DOHH2 (cell line): ENCODE measurements at regions not wholly inside any gene's neighbourhood (a gene's known extent, or its start where the extent isn't known, plus 50 kb on each side); places are given as distances from the start of the nearest gene placed in this dataset.

Experiments
- CTCF ChIP-seq: fragments of 200-600 bp; sonication (generic); IDR thresholded peaks from one replicate; pipeline ENCODE4 v1.5.1; 2014; ENCODE audit warnings: antibody characterized with exemption, mild to moderate bottlenecking, low read depth, low read length; ENCODE audit not compliant: poor library complexity, severe bottlenecking
- EZH2phosphoT487 ChIP-seq: fragments of 200-600 bp; sonication (generic); IDR thresholded peaks from 2 replicates; pipeline ENCODE4 v1.6.1; 2017; ENCODE audit warnings: borderline replicate concordance, mild to moderate bottlenecking, antibody characterized with exemption, low read length, moderate library complexity, mixed read lengths

DNA sequence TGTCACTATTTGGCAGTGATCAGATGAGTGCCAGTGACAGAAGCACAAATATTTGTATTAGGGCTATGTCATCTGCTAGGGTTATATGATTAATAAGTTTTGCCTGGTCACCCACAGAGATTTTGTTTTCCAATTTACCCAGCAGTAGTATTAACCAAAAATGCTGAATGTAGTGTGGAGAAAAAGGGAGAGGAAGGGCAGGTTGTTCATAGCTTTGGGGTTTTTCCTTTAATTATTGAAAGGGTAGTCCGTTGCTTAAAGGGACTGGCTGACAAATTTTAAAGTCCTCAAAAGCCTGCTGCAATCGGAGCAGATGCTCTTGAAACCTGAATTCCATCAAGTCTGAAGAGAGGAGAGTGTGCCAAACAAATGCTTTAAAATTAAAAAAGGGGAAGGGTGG is 237.9 kb upstream of the CCDC196 start:
- no peak for TF ChIP-seq CTCF
- no peak for TF ChIP-seq EZH2phosphoT487
